Cardiac muscle cell (in vitro differentiated cells and primary cell): ENCODE measurements at regions not wholly inside any gene's neighbourhood (a gene's known extent, or its start where the extent isn't known, plus 50 kb on each side); places are given as distances from the start of the nearest gene placed in this dataset.

Source experiments
- DNase-seq, 2 donors: peaks; one replicate each; pipeline versions ENCODE4 v3.0.0 to v3.0.0-alpha.2; 2010 to 2017; ENCODE audit warnings: low read depth in 1 of 2, low spot score in 1 of 2
- H3K27ac ChIP-seq: fragments of 200-600 bp; sonication (generic); 2 replicates; pipeline ENCODE4 v1.5.1; 2016
- H3K27me3 ChIP-seq: fragments of 200-600 bp; sonication (generic); 2 replicates; pipeline ENCODE4 v1.6.0; 2016; ENCODE audit warnings: control low read depth
- H3K36me3 ChIP-seq: fragments of 200-600 bp; sonication (generic); 2 replicates; pipeline ENCODE4 v1.5.1; 2016; ENCODE audit warnings: control low read depth
- H3K4me1 ChIP-seq: fragments of 200-600 bp; sonication (generic); 2 replicates; pipeline ENCODE4 v1.8.1; 2017; ENCODE audit warnings: low read depth, mild to moderate bottlenecking, mixed run types
- H3K4me3 ChIP-seq: fragments of 200-600 bp; sonication (generic); 2 replicates; pipeline ENCODE4 v1.5.1; 2016; ENCODE audit warnings: mild to moderate bottlenecking
- H3K9me3 ChIP-seq: fragments of 200-600 bp; sonication (generic); 2 replicates; pipeline ENCODE4 v1.5.1; 2017; ENCODE audit warnings: low read depth, mild to moderate bottlenecking, control low read depth
- CTCF ChIP-seq: IDR thresholded peaks from 2 replicates; pipeline ENCODE4 v1.5.1; 2012; ENCODE audit warnings: low read depth, mild to moderate bottlenecking, low read length

GRCh38 chr1:242651817-242652216 lies 127.3 kb upstream of the PLD5 start:
- peak in 1 of 2 donors; percentile 38 for DNase-seq
- Histone ChIP-seq H3K9me3 (no peaks in the 10 kb centered on the region), H3K27me3 (no peaks in the 10 kb centered on the region), H3K36me3 (no peaks in the 10 kb centered on the region), H3K4me3 (no peak overlapping the region), H3K27ac (no peak overlapping the region), H3K4me1 (no peaks in the 10 kb centered on the region)
- TF ChIP-seq CTCF = no peak

GRCh38 chr1:242641461-242641860 lies 117.0 kb upstream of the PLD5 start:
- TF ChIP-seq CTCF = no peak
- Histone ChIP-seq H3K36me3 (no peaks in the 10 kb centered on the region), H3K9me3 (no peaks in the 10 kb centered on the region), H3K4me3 (no peak overlapping the region), H3K27ac (no peak overlapping the region), H3K27me3 (no peaks in the 10 kb centered on the region), H3K4me1 (no peaks in the 10 kb centered on the region)
- no peak for DNase-seq

DNA sequence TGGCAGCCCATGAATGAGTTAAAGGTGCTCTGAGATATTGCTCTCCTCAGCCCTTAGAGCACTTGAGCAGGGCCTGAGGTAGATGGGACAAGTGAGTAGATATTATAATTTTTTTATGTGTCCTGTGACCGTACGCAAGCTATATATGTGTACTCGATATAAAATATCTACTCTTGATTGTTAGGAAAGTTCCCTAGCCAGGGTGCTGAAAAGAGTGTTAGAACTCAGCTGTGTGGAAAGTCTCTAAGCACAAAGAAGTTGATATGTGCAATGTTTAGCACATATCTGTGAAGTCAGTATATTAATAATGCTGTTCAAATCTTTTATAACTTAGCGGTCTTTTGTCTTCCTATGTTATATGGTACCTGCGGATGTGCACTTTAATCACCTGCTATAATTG lies 114.6 kb upstream of the PLD5 start:
- no peak for TF ChIP-seq CTCF

DNA sequence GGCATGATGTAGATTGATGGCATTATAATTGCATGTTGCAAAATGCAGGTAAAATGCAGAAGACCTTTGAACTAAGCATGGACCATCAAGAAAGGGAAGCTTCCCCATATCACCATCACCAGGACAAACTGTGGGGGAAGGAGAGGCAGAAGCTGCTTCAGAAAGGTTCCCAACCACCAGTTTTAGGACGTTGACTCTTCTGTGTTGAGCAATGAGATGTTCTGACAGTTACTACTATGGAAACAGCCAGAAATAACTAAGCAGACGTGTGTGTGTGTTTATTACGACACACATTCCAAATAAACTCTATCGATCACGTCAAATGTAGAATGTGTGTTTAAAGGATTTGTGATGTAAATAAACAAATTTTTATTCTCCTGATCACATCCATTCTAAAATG lies 110.2 kb upstream of the PLD5 start:
- TF ChIP-seq CTCF = no peak
- no peaks in the 10 kb centered on the region for H3K27me3 ChIP-seq
- no peak for DNase-seq
- H3K4me3 ChIP-seq = no peak overlapping the region
- H3K9me3 ChIP-seq = no peaks in the 10 kb centered on the region
- no peak overlapping the region for H3K27ac ChIP-seq
- H3K4me1 ChIP-seq = no peaks in the 10 kb centered on the region
- H3K36me3 ChIP-seq = no peaks in the 10 kb centered on the region

More for the DNA sequence above, 114.6 kb upstream of the PLD5 start:
- H3K4me3 ChIP-seq = no peak overlapping the region
- no peak overlapping the region for H3K27ac ChIP-seq
- no peaks in the 10 kb centered on the region for H3K36me3 ChIP-seq
- no peaks in the 10 kb centered on the region for H3K9me3 ChIP-seq
- DNase-seq = peak in 1 of 2 donors; percentile 25
- no peaks in the 10 kb centered on the region for H3K27me3 ChIP-seq
- no peaks in the 10 kb centered on the region for H3K4me1 ChIP-seq

DNA sequence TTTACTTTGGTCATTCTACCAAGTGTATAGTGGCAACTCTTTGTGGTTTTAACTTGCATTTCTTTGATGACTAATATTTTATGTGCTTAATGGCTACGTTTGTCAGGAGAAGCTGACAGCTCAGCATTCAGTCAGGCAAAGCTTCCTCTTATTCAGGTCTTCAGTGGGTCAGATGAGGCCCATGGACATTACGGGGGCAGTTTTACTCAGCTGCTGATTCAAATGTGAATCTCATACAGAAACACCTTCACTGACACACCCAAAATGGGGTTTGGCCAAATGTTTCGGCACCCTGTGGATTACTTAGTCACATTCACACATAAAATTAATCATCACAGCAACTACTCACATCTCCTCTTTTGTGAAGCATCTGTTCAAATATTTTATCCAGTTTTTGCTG lies 104.9 kb upstream of the PLD5 start:
- no peaks in the 10 kb centered on the region for H3K9me3 ChIP-seq
- H3K4me3 ChIP-seq = no peak overlapping the region
- H3K4me1 ChIP-seq = no peaks in the 10 kb centered on the region
- H3K27me3 ChIP-seq = no peaks in the 10 kb centered on the region
- no peaks in the 10 kb centered on the region for H3K36me3 ChIP-seq
- no peak for DNase-seq
- H3K27ac ChIP-seq = no peak overlapping the region
- no peak for TF ChIP-seq CTCF

DNA sequence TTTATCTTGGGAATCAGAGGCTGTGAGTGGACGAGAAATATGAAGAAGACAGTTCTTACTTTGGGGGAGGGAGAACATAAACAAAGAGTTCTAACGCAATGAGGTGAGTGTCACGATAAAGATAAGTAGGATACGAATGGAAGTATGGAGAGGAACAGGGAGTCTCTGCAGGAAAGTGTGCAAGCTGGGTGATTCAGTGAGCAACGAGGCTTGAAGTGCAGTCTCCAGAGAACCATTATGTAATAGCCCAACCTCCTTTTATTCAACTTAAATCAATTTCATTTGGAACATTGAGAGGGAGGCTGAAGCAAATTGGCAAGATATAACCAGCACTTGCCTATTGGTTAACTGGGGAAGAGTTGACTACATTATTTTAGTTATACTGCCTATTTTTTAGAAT lies 99.3 kb upstream of the PLD5 start:
- no peaks in the 10 kb centered on the region for H3K9me3 ChIP-seq
- no peaks in the 10 kb centered on the region for H3K27me3 ChIP-seq
- TF ChIP-seq CTCF = no peak
- no peaks in the 10 kb centered on the region for H3K4me1 ChIP-seq
- H3K27ac ChIP-seq = no peak overlapping the region
- no peak overlapping the region for H3K4me3 ChIP-seq
- H3K36me3 ChIP-seq = no peaks in the 10 kb centered on the region
- DNase-seq = no peak
